ENCODE measurements at regions not wholly inside any gene's neighbourhood (a gene's known extent, or its start where the extent isn't known, plus 50 kb on each side); places are given as distances from the start of the nearest gene placed in this dataset.

DNA sequence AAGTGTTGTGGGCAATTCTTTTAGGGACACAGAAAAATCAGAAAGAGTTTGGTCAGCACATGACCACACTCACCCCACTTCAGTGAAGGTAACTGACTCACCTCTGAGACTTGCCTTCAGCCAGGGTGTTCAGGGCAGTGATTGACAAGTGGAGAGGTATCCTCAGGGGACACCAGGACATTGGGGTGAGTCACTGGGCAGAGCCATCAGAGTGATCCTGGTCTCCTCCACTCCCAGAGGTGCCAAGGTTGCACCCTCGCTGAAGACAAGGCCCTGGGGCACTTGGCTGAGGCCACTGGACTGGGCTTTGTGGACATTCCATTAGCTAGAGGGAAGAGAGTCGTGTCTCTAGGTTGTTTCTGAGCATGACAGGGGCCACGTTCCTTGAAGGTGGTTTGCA, 113.4 kb downstream of the GADD45G start:
- no peaks in the 10 kb centered on the region for H3K9me3 ChIP-seq (ENCODE audit: control insufficient read depth, low read depth, low read length)
- DNase-seq (ENCODE audit: low read depth, low spot score) (no peak), FAIRE-seq (no peak)
- no peak overlapping the region for H2AFZ ChIP-seq (ENCODE audit: control insufficient read depth, low read length)
- H3K79me2 ChIP-seq (ENCODE audit: control insufficient read depth, insufficient read depth, low read length): no peaks in the 10 kb centered on the region
- H3K4me3 ChIP-seq (ENCODE audit: control insufficient read depth in 2 of 3, extremely low read depth in 1 of 3, insufficient read depth in 2 of 3, low read depth in 1 of 3, low read length in 3 of 3): no peak overlapping the region
- H3K9me1 ChIP-seq (ENCODE audit: control insufficient read depth, extremely low read depth, insufficient read depth, low read length): no peaks in the 10 kb centered on the region
- no peak overlapping the region for H3K9ac ChIP-seq (ENCODE audit: control insufficient read depth, extremely low read depth, insufficient read depth, low read length)
- TF ChIP-seq EZH2 (IDR thresholded peaks at IDR 0.05; ENCODE audit: low read length): no peak
- TF ChIP-seq, protein P1, sequence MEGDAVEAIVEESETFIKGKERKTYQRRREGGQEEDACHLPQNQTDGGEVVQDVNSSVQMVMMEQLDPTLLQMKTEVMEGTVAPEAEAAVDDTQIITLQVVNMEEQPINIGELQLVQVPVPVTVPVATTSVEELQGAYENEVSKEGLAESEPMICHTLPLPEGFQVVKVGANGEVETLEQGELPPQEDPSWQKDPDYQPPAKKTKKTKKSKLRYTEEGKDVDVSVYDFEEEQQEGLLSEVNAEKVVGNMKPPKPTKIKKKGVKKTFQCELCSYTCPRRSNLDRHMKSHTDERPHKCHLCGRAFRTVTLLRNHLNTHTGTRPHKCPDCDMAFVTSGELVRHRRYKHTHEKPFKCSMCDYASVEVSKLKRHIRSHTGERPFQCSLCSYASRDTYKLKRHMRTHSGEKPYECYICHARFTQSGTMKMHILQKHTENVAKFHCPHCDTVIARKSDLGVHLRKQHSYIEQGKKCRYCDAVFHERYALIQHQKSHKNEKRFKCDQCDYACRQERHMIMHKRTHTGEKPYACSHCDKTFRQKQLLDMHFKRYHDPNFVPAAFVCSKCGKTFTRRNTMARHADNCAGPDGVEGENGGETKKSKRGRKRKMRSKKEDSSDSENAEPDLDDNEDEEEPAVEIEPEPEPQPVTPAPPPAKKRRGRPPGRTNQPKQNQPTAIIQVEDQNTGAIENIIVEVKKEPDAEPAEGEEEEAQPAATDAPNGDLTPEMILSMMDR (optimal IDR thresholded peaks at IDR 0.05 in 1 of 3, IDR thresholded peaks at IDR 0.05 in 1 of 3, conservative IDR thresholded peaks at IDR 0.05 in 1 of 3; ENCODE audit: extremely low read depth in 1 of 3, insufficient read depth in 2 of 3, low read length in 3 of 3): no peak
- no peak overlapping the region for H3K27ac ChIP-seq (ENCODE audit: control insufficient read depth, insufficient read depth, low read length)
- H3K4me2 ChIP-seq (ENCODE audit: control insufficient read depth, extremely low read depth, insufficient read depth, low read depth, low read length): no peak overlapping the region
- dilution Hi-C loops (cut with MboI; ENCODE audit: extremely low pct_ligation_motif_present, low sequenced_read_pairs): no loop called here
- no peaks in the 10 kb centered on the region for H3K4me1 ChIP-seq (ENCODE audit: control insufficient read depth, extremely low read depth, insufficient read depth, low read length)
- no peaks in the 10 kb centered on the region for H3K36me3 ChIP-seq (ENCODE audit: control insufficient read depth in 2 of 2, extremely low read depth in 1 of 2, insufficient read depth in 2 of 2, low read length in 2 of 2)
- H4K20me1 ChIP-seq (ENCODE audit: control insufficient read depth, extremely low read depth, insufficient read depth, low read length): no peaks in the 10 kb centered on the region
- no peaks in the 10 kb centered on the region for H3K27me3 ChIP-seq (ENCODE audit: control insufficient read depth, extremely low read depth, insufficient read depth, low read length)

DNA sequence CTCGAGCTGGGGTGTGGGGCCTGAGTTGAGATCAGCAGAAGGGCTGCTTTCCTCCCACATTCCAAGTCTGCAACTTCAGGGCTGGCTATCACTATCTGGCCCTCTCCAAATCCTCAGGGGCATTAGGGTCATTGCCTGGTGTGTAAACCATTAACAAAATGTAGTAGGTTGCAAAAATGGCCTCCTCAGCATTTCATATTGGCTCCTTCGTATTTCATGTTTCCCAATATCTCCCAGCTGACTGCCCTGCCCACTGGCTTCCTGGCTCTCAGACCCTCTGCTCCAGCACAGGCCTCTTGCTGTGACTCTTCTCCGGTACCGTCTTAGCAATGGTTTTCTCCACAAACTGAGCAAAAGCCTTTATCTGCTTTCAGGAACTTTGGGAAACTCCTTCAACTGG, 113.8 kb downstream of the GADD45G start:
- DNase-seq (ENCODE audit: low read depth, low spot score) (no peak), FAIRE-seq (no peak)
- H3K27me3 ChIP-seq (ENCODE audit: control insufficient read depth, extremely low read depth, insufficient read depth, low read length): no peaks in the 10 kb centered on the region
- no peak overlapping the region for H2AFZ ChIP-seq (ENCODE audit: control insufficient read depth, low read length)
- no peaks in the 10 kb centered on the region for H3K9me1 ChIP-seq (ENCODE audit: control insufficient read depth, extremely low read depth, insufficient read depth, low read length)
- H3K4me3 ChIP-seq (ENCODE audit: control insufficient read depth in 2 of 3, extremely low read depth in 1 of 3, insufficient read depth in 2 of 3, low read depth in 1 of 3, low read length in 3 of 3): no peak overlapping the region
- H3K36me3 ChIP-seq (ENCODE audit: control insufficient read depth in 2 of 2, extremely low read depth in 1 of 2, insufficient read depth in 2 of 2, low read length in 2 of 2): no peaks in the 10 kb centered on the region
- H3K27ac ChIP-seq (ENCODE audit: control insufficient read depth, insufficient read depth, low read length): no peak overlapping the region
- TF ChIP-seq, protein P1 (optimal IDR thresholded peaks at IDR 0.05 in 1 of 3, IDR thresholded peaks at IDR 0.05 in 1 of 3, conservative IDR thresholded peaks at IDR 0.05 in 1 of 3; ENCODE audit: extremely low read depth in 1 of 3, insufficient read depth in 2 of 3, low read length in 3 of 3): no peak
- TF ChIP-seq EZH2 (IDR thresholded peaks at IDR 0.05; ENCODE audit: low read length): no peak
- no peaks in the 10 kb centered on the region for H3K9me3 ChIP-seq (ENCODE audit: control insufficient read depth, low read depth, low read length)
- no peaks in the 10 kb centered on the region for H4K20me1 ChIP-seq (ENCODE audit: control insufficient read depth, extremely low read depth, insufficient read depth, low read length)
- no peak overlapping the region for H3K4me2 ChIP-seq (ENCODE audit: control insufficient read depth, extremely low read depth, insufficient read depth, low read depth, low read length)
- no peak overlapping the region for H3K9ac ChIP-seq (ENCODE audit: control insufficient read depth, extremely low read depth, insufficient read depth, low read length)
- no peaks in the 10 kb centered on the region for H3K4me1 ChIP-seq (ENCODE audit: control insufficient read depth, extremely low read depth, insufficient read depth, low read length)
- no peaks in the 10 kb centered on the region for H3K79me2 ChIP-seq (ENCODE audit: control insufficient read depth, insufficient read depth, low read length)
- dilution Hi-C loops (cut with MboI; ENCODE audit: extremely low pct_ligation_motif_present, low sequenced_read_pairs): no loop called here

Data from keratinocyte (primary cell).